GM10248 (cell line): ENCODE measurements at regions not wholly inside any gene's neighbourhood (a gene's known extent, or its start where the extent isn't known, plus 50 kb on each side); places are given as distances from the start of the nearest gene placed in this dataset.
"Not testable (repeated sequence)": the region's sequence is repeated elsewhere in the genome, so short reads cannot be mapped to it uniquely, and the experiment has no call there.

ENCODE experiments used
- CTCF ChIA-PET: fragments of 300-600 bp; sonication (Branson Sonifier 250); formaldehyde crosslinking; extraction: SDS; loops from one replicate; lab custom pipeline; 2021; ENCODE audit warnings: antibody characterized with exemption; lab: Yijun Ruan, JAX
- POLR2A ChIA-PET: fragments of 350-650 bp; sonication (Branson Sonifier 250); formaldehyde crosslinking; extraction: SDS; loops from one replicate; lab custom pipeline; 2020; ENCODE audit warnings: antibody characterized with exemption; lab: Yijun Ruan, JAX
- DNase-seq: peaks from one replicate; pipeline ENCODE4 v3.0.0; 2012; ENCODE audit errors: extremely low spot score
- TF ChIP-seq, protein P1 (sequence below): IDR thresholded peaks from 2 replicates; pipeline ENCODE4 v1.5.1; 2012; ENCODE audit warnings: mild to moderate bottlenecking, low read depth; ENCODE audit errors: extremely low read depth, missing control alignments, control extremely low read depth

- TF ChIP-seq, protein P1, sequence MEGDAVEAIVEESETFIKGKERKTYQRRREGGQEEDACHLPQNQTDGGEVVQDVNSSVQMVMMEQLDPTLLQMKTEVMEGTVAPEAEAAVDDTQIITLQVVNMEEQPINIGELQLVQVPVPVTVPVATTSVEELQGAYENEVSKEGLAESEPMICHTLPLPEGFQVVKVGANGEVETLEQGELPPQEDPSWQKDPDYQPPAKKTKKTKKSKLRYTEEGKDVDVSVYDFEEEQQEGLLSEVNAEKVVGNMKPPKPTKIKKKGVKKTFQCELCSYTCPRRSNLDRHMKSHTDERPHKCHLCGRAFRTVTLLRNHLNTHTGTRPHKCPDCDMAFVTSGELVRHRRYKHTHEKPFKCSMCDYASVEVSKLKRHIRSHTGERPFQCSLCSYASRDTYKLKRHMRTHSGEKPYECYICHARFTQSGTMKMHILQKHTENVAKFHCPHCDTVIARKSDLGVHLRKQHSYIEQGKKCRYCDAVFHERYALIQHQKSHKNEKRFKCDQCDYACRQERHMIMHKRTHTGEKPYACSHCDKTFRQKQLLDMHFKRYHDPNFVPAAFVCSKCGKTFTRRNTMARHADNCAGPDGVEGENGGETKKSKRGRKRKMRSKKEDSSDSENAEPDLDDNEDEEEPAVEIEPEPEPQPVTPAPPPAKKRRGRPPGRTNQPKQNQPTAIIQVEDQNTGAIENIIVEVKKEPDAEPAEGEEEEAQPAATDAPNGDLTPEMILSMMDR = no peak
- POLR2A ChIA-PET = no interaction called here
- DNase-seq = no peak
- CTCF ChIA-PET = interaction anchor here (0.8 kb wide), 1 partner anchor 8 kb away, joined by 3 read pairs; no protein-coding TSS in a partner anchor
Observed at GRCh38 chr2:75289771-75290170, 90.5 kb upstream of the TACR1 start.

DNA sequence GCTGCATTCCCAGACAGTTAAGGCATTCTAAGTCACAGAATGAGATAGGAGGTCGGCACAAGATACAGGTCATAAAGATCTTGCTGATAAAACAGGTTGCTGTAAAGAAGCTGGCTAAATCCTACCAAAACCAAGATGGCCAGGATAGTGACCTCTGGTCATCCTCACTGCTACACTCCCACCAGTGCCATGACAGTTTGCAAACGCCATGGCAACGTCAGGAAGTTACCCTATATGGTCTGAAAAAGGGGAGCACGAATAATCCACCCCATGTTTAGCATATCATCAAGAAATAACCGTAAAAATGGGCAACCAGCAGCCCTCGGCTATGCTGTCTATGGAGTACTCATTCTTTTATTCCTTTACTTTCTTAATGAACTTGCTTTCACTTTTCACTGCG is 89.9 kb upstream of the TACR1 start:
- CTCF ChIA-PET = interaction anchor here (0.8 kb wide), 1 partner anchor 9 kb away, joined by 3 read pairs; no protein-coding TSS in a partner anchor
- POLR2A ChIA-PET, DNase-seq: not testable (repeated sequence)

DNA sequence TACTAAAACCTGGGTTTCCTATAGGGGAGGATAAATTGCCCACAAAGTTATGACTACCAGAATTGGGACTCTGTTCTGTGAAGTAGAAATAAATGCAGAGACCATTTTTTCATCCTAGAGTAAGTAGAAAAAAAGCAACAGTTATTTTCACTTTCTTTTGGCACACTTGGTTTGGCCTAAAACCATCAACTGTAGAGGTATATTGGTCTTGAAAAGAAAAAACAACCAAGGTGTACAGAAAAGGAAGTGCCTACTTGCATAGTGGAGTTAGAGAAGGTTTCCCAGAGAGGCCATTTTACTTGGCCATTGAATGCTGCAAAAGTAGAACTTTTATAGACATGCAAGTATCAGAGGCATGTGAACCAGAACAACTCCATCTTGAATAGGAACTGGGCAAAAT is 89.4 kb upstream of the TACR1 start:
- no peak for DNase-seq
- CTCF ChIA-PET = no interaction called here
- POLR2A ChIA-PET = no interaction called here
- TF ChIP-seq, protein P1 = no peak

DNA sequence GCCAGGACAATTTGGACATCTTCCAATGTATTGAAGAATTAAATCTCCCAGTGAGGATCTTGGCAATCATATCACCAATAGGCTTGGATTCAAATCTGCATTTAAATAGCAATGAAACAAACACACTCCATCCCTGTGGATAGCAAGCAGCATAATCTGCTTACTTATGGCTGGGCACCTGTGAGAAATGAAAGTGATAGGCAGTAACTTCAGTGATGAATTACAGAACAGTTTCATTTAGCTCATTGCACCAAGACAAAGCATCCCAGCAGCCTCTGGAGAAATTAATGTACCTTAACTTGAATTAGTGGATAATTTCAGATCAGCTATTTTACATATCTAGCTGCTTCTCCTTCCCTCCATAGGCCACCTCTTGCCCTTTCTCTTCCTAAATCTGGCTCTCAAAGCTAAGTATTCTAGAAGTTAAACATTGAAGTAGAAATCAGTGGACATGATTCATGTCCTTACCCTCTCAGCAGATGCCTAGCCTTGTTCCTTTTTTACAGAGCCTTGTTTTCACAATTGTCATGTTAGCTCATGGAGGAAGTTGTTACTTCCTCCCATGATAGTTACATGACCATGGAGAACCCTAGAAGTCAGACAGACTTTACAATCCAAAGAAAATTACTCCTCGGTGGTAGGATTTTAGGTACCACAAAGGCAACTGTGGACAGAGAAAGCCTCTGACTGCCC is 88.5 kb upstream of the TACR1 start:
- ChIA-PET CTCF (interaction anchor here (0.8 to 0.9 kb wide), 2 partner anchors 11 kb away, joined by 3 read pairs; no protein-coding TSS in a partner anchor), POLR2A (no interaction called here)
- peak; percentile 23 for DNase-seq
- TF ChIP-seq, protein P1 = no peak

GRCh38 chr2:75284345-75284744 is 85.0 kb upstream of the TACR1 start:
- ChIA-PET POLR2A (no interaction called here), CTCF (interaction anchor here (1.2 kb wide), 1 partner anchor 107 kb away, joined by 3 read pairs; no protein-coding TSS in a partner anchor)
- TF ChIP-seq, protein P1 = no peak
- DNase-seq = peak; percentile 36

GRCh38 chr2:75278821-75279379 is 79.6 kb upstream of the TACR1 start:
- POLR2A ChIA-PET = no interaction called here
- CTCF ChIA-PET = no interaction called here
- no peak for DNase-seq
- TF ChIP-seq, protein P1 = no peak

DNA sequence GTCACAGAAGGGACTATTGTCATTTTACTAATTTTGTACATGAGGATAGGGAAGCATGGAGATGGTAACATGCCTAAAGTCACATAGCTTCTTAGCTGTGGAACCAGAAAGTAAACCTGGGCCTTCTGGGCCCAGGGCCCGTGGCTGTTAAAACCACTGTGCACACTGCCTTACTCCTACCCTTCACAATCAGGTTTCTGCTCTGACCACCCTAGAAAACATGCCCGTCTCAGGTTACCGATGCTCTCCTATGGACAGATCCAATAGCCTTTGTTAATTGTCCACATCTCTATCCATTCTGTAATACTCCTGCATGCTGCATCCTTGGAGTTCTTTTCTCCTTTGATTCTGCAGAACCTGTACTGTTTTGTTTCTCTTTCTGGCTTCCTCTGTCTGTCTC is 79.0 kb upstream of the TACR1 start:
- POLR2A ChIA-PET = no interaction called here

More for the DNA sequence above, 79.0 kb upstream of the TACR1 start:
- DNase-seq = no peak
- TF ChIP-seq, protein P1 = no peak
- CTCF ChIA-PET = no interaction called here
